HG02943 (cell line): ENCODE measurements at regions not wholly inside any gene's neighbourhood (a gene's known extent, or its start where the extent isn't known, plus 50 kb on each side); places are given as distances from the start of the nearest gene placed in this dataset.
"Not testable (repeated sequence)": the region's sequence is repeated elsewhere in the genome, so short reads cannot be mapped to it uniquely, and the experiment has no call there.

Experiments
- ATAC-seq: cut with Tn5 transposase; IDR thresholded peaks from one replicate; pipeline ENCODE4 v1.9.1; 2021; ENCODE audit warnings: mild to moderate bottlenecking, low read depth, moderate library complexity; ENCODE audit not compliant: unreplicated experiment

- not testable (repeated sequence) for ATAC-seq
Measured at GRCh38 chr22:22296047-22296446, 51.5 kb downstream of the VPREB1 start.

- ATAC-seq = not testable (repeated sequence)
Measured at GRCh38 chr22:22297159-22297793, 52.7 kb downstream of the VPREB1 start.

DNA sequence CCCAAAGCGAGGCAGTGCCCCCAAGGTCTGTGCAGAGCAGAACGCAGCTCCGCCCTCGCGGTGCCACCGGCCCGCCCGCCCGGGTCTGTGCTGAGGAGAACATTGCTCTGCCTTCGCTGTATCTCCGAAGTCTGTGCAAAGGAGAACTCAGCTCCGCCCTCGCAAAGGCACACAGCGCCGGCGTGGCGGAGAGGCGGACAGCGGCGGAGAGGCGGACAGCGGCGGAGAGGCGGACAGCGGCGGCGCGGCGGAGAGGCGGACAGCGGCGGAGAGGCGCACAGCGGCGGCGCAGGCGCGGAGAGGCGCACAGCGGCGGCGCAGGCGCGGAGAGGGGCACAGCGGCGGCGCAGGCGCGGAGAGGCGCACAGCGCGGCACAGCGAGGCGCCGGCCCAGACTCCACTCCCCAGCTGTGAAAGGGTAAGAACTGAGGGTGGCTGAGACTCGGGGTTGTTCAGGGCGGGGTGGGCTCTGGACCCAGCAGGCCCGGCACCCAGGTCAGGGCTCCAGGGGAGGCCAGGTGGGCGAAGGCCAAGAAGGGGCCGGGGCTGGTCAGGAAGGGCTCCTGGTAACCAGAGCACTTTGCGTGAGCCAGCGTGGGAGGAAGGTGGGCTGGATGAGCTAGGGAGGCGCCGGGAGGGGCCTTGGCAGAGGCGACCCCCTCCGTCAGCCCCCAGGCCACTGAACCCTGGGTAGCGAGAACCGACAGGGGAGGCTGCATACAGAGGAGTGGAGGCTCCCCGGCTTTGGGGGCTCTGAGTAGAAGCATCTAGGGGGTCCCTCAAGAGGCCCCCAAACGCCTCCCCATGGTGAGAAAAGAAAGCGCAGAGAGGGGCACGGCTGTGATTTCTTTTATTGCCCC is 53.4 kb downstream of the VPREB1 start:
- ATAC-seq = peak; percentile 80

DNA sequence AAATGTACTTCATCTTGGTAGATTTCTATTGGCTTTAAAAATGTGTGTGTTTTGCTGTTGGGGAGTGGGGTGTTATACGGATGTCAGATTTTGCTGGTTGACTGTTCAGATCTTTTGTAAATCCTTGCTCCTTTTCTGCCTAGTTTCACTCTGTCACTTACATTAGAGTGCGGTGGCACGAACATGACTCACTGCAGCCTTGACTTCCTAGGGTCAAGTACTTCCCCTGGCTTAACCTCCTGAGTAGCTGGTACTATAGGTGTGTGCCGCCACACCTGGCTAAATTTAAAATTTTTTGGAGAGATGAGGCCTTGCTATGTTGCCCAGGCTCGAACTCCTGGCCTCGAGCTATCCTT is 54.0 kb downstream of the VPREB1 start:
- ATAC-seq = not testable (repeated sequence)

DNA sequence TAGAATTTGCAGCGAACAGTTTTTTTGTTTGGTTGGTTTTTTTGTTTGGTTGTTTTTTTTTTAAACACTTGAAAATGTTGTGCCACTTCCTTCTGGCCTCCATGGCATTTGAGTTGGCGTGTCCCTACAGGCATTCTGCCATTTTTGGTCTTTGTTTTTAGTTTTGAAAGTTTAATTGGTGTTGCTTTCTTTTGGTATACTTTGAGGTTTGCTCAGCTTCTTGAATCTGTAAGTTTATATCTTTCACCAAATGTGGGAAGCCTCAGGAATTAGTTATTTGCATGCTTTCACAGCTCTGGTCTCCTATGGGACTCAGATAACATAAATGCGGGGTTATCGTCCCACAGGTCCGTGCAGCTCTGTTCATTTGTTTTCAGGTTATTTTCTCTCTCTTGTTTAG is 55.9 kb downstream of the VPREB1 start:
- ATAC-seq = not testable (repeated sequence)

DNA sequence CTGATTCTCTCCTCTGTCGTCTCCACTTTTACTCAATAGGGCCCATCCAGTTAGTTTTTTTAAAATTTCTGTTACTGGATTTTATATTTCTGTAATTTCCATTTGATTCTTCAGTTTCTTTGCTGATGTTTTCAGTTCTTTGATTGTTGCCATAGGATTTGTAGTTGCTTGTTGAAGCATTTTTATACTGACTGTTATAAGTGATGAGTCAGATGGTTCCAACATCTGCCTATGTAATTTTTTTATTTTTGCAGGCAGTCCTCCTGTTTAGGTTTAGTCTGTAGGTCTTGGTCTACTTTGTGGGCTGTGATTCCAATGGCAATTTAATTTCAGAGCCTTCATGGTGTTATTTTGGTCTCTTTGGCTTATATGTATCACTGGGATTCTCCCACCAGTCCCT is 56.4 kb downstream of the VPREB1 start:
- not testable (repeated sequence) for ATAC-seq

DNA sequence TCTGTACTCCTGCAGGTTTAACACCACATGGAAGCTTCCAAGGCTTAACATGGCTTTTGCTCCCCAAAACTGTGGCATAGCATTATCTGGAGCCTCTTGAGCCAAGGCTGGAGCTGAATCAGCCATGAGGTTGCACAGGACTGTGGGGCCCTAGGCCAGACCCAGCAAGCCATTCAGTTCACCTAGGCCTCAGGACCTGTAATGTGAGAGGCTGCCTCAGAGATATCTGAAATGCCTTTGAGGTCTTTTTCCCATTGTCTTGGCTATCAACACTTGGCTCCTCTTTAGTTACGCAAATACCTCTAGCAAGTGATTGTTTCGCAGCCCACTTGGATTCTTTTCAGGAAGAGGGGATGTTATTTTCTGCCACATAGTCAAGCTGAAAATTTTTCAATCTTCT is 72.0 kb downstream of the VPREB1 start:
- ATAC-seq = no peak

DNA sequence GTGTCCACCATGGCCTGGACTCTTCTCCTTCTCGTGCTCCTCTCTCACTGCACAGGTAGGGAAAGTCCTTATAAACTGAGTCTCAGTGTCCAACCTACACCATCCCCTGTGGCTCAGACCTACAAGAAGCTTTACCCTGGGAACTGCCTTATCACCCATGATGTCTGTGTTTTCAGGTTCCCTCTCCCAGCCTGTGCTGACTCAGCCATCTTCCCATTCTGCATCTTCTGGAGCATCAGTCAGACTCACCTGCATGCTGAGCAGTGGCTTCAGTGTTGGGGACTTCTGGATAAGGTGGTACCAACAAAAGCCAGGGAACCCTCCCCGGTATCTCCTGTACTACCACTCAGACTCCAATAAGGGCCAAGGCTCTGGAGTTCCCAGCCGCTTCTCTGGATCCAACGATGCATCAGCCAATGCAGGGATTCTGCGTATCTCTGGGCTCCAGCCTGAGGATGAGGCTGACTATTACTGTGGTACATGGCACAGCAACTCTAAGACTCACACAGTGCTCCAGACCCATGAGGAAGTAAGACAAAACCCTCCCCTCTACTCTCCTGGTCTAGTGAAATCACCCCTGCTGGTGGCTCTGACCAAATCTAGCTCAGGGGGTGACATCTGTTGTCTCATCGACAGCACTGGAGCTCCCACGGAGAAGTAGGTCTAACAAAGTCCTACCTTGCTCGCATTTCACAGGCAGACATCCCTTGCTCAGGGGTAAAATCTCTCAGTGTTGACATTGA is 74.3 kb downstream of the VPREB1 start:
- ATAC-seq = no peak

DNA sequence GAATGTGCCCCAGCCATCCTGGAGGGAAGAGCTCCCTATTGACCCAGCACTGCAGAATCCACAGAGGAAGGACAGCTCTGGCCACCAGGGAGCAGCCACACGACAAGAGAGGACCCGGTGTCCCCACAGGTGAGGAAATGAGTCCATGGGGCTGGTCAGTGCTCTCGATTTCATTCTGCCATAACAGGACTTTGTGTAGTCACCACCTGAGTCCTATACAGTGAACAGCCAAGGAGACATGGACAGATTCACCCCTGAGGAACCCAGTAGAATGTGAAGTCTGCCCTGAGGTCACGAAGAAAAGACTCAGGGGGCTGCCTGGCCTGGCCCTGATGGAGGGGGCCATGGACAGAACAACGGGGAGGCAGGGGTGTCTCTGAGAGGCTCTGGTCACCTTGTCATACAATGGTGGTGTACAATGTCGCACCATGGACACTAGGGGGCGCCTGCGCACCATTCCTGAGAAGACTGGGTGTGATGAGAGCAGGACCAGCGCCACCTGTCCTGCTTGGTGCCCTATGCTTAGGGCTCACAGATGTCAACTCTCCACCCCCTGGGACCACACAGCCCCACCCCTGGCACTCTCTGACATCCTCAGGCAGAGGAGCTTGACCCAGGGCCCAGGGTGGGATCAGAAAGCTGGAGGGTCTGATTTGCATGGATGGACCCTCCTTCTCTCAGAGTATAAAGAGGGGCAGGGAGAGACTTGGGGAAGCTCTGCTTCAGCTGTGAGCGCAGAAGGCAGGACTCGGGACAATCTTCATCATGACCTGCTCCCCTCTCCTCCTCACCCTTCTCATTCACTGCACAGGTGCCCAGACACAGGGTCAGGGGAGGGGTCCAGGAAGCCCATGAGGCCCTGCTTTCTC is 77.4 kb downstream of the VPREB1 start:
- peak; percentile 85 for ATAC-seq

DNA sequence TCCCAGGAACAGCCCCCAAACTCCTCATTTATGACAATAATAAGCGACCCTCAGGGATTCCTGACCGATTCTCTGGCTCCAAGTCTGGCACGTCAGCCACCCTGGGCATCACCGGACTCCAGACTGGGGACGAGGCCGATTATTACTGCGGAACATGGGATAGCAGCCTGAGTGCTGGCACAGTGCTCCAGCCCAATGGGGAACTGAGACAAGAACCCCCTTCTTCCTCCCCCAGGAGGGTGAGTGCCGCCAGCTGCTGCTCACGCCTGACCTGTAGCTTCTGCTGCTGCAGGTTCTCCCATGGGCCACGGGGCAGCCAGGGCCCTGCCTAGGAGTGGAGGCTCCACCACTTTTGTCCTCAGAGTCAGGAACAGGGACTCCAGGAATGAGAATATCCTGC is 78.2 kb downstream of the VPREB1 start:
- ATAC-seq = no peak

- ATAC-seq = no peak
Measured at GRCh38 chr22:22327723-22328122, 83.1 kb downstream of the VPREB1 start.

- ATAC-seq = no peak
Measured at GRCh38 chr22:22329792-22330191, 85.2 kb downstream of the VPREB1 start.

GRCh38 chr22:22335640-22336039 is 91.1 kb downstream of the VPREB1 start:
- ATAC-seq = not testable (repeated sequence)

GRCh38 chr22:22336333-22336732 is 91.7 kb downstream of the VPREB1 start:
- not testable (repeated sequence) for ATAC-seq

- not testable (repeated sequence) for ATAC-seq
Measured at GRCh38 chr22:22338778-22339177, 94.2 kb downstream of the VPREB1 start.

GRCh38 chr22:22341736-22342135 is 97.2 kb downstream of the VPREB1 start:
- no peak for ATAC-seq

- ATAC-seq = no peak
Measured at GRCh38 chr22:22342697-22343580, 98.4 kb downstream of the VPREB1 start.

GRCh38 chr22:22343581-22344296 is 99.2 kb downstream of the VPREB1 start:
- no peak for ATAC-seq

GRCh38 chr22:22344430-22344829 is 99.8 kb downstream of the VPREB1 start:
- ATAC-seq = no peak
